ENCODE measurements at regions not wholly inside any gene's neighbourhood (a gene's known extent, or its start where the extent isn't known, plus 50 kb on each side); places are given as distances from the start of the nearest gene placed in this dataset.
"Not testable (repeated sequence)": the region's sequence is repeated elsewhere in the genome, so short reads cannot be mapped to it uniquely, and the experiment has no call there.

GRCh38 chr11:122604621-122605020, 50.9 kb upstream of the UBASH3B start:
- Histone ChIP-seq H3K27ac (ENCODE audit: low read depth, low read length) (no peak overlapping the region), H3K4me1 (ENCODE audit: control insufficient read depth, insufficient read depth, low read length) (no peaks in the 10 kb centered on the region), H3K9ac (ENCODE audit: low read length) (no peak overlapping the region), H3K4me3 (ENCODE audit: low read length) (no peak overlapping the region), H3K36me3 (ENCODE audit: control insufficient read depth, insufficient read depth, low read length) (no peaks in the 10 kb centered on the region), H3K27me3 (ENCODE audit: control insufficient read depth, insufficient read depth, low read length) (no peaks in the 10 kb centered on the region)

GRCh38 chr11:122601141-122602125, 54.1 kb upstream of the UBASH3B start:
- H3K4me1 ChIP-seq (ENCODE audit: control insufficient read depth, insufficient read depth, low read length): no peaks in the 10 kb centered on the region
- no peak overlapping the region for H3K27ac ChIP-seq (ENCODE audit: low read depth, low read length)
- H3K4me3 ChIP-seq (ENCODE audit: low read length): no peak overlapping the region
- no peak overlapping the region for H3K9ac ChIP-seq (ENCODE audit: low read length)
- no peaks in the 10 kb centered on the region for H3K36me3 ChIP-seq (ENCODE audit: control insufficient read depth, insufficient read depth, low read length)
- no peaks in the 10 kb centered on the region for H3K27me3 ChIP-seq (ENCODE audit: control insufficient read depth, insufficient read depth, low read length)

- H3K4me3 ChIP-seq (ENCODE audit: low read length): no peak overlapping the region
- H3K27ac ChIP-seq (ENCODE audit: low read depth, low read length): no peak overlapping the region
- H3K36me3 ChIP-seq (ENCODE audit: control insufficient read depth, insufficient read depth, low read length): no peaks in the 10 kb centered on the region
- H3K9ac ChIP-seq (ENCODE audit: low read length): no peak overlapping the region
- no peaks in the 10 kb centered on the region for H3K4me1 ChIP-seq (ENCODE audit: control insufficient read depth, insufficient read depth, low read length)
- H3K27me3 ChIP-seq (ENCODE audit: control insufficient read depth, insufficient read depth, low read length): no peaks in the 10 kb centered on the region
These were observed 55.2 kb upstream of the UBASH3B start for GRCh38 chr11:122600290-122600689.

- Histone ChIP-seq H3K4me1 (ENCODE audit: control insufficient read depth, insufficient read depth, low read length) (no peaks in the 10 kb centered on the region), H3K27me3 (ENCODE audit: control insufficient read depth, insufficient read depth, low read length) (no peaks in the 10 kb centered on the region), H3K27ac (ENCODE audit: low read depth, low read length) (no peak overlapping the region), H3K4me3 (ENCODE audit: low read length) (no peak overlapping the region), H3K9ac (ENCODE audit: low read length) (no peak overlapping the region), H3K36me3 (ENCODE audit: control insufficient read depth, insufficient read depth, low read length) (no peaks in the 10 kb centered on the region)
These were observed 56.1 kb upstream of the UBASH3B start for GRCh38 chr11:122599434-122599833.

- no peak overlapping the region for H3K4me3 ChIP-seq (ENCODE audit: low read length)
- no peaks in the 10 kb centered on the region for H3K36me3 ChIP-seq (ENCODE audit: control insufficient read depth, insufficient read depth, low read length)
- H3K27me3 ChIP-seq (ENCODE audit: control insufficient read depth, insufficient read depth, low read length): no peaks in the 10 kb centered on the region
- H3K27ac ChIP-seq (ENCODE audit: low read depth, low read length): no peak overlapping the region
- H3K4me1 ChIP-seq (ENCODE audit: control insufficient read depth, insufficient read depth, low read length): no peaks in the 10 kb centered on the region
- H3K9ac ChIP-seq (ENCODE audit: low read length): no peak overlapping the region
These were observed 56.6 kb upstream of the UBASH3B start for GRCh38 chr11:122598971-122599370.

GRCh38 chr11:122597511-122597910, 58.0 kb upstream of the UBASH3B start:
- H3K4me1 ChIP-seq (ENCODE audit: control insufficient read depth, insufficient read depth, low read length): no peaks in the 10 kb centered on the region
- H3K9ac ChIP-seq (ENCODE audit: low read length): no peak overlapping the region
- H3K27me3 ChIP-seq (ENCODE audit: control insufficient read depth, insufficient read depth, low read length): no peaks in the 10 kb centered on the region
- H3K4me3 ChIP-seq (ENCODE audit: low read length): no peak overlapping the region
- H3K36me3 ChIP-seq (ENCODE audit: control insufficient read depth, insufficient read depth, low read length): no peaks in the 10 kb centered on the region
- H3K27ac ChIP-seq (ENCODE audit: low read depth, low read length): no peak overlapping the region

GRCh38 chr11:122594986-122595645, 60.4 kb upstream of the UBASH3B start:
- H3K27ac ChIP-seq (ENCODE audit: low read depth, low read length): no peak overlapping the region
- H3K36me3 ChIP-seq (ENCODE audit: control insufficient read depth, insufficient read depth, low read length): no peaks in the 10 kb centered on the region
- H3K9ac ChIP-seq (ENCODE audit: low read length): no peak overlapping the region
- no peaks in the 10 kb centered on the region for H3K27me3 ChIP-seq (ENCODE audit: control insufficient read depth, insufficient read depth, low read length)
- no peaks in the 10 kb centered on the region for H3K4me1 ChIP-seq (ENCODE audit: control insufficient read depth, insufficient read depth, low read length)
- no peak overlapping the region for H3K4me3 ChIP-seq (ENCODE audit: low read length)

GRCh38 chr11:122593473-122594420, 61.8 kb upstream of the UBASH3B start:
- Histone ChIP-seq H3K27ac (ENCODE audit: low read depth, low read length) (no peak overlapping the region), H3K9ac (ENCODE audit: low read length) (no peak overlapping the region), H3K27me3 (ENCODE audit: control insufficient read depth, insufficient read depth, low read length) (no peaks in the 10 kb centered on the region), H3K36me3 (ENCODE audit: control insufficient read depth, insufficient read depth, low read length) (no peaks in the 10 kb centered on the region), H3K4me1 (ENCODE audit: control insufficient read depth, insufficient read depth, low read length) (no peaks in the 10 kb centered on the region), H3K4me3 (ENCODE audit: low read length) (no peak overlapping the region)

GRCh38 chr11:122592641-122593040, 62.9 kb upstream of the UBASH3B start:
- no peak overlapping the region for H3K9ac ChIP-seq (ENCODE audit: low read length)
- no peaks in the 10 kb centered on the region for H3K36me3 ChIP-seq (ENCODE audit: control insufficient read depth, insufficient read depth, low read length)
- H3K4me3 ChIP-seq (ENCODE audit: low read length): no peak overlapping the region
- H3K27me3 ChIP-seq (ENCODE audit: control insufficient read depth, insufficient read depth, low read length): no peaks in the 10 kb centered on the region
- no peaks in the 10 kb centered on the region for H3K4me1 ChIP-seq (ENCODE audit: control insufficient read depth, insufficient read depth, low read length)
- no peak overlapping the region for H3K27ac ChIP-seq (ENCODE audit: low read depth, low read length)

- Histone ChIP-seq H3K27ac (ENCODE audit: low read depth, low read length) (no peak overlapping the region), H3K4me3 (ENCODE audit: low read length) (no peak overlapping the region), H3K4me1 (ENCODE audit: control insufficient read depth, insufficient read depth, low read length) (no peaks in the 10 kb centered on the region), H3K27me3 (ENCODE audit: control insufficient read depth, insufficient read depth, low read length) (no peaks in the 10 kb centered on the region), H3K9ac (ENCODE audit: low read length) (no peak overlapping the region), H3K36me3 (ENCODE audit: control insufficient read depth, insufficient read depth, low read length) (no peaks in the 10 kb centered on the region)
These were observed 70.9 kb upstream of the UBASH3B start for GRCh38 chr11:122584670-122585069.

- H3K36me3 ChIP-seq (ENCODE audit: control insufficient read depth, insufficient read depth, low read length); H3K9ac ChIP-seq (ENCODE audit: low read length); H3K4me3 ChIP-seq (ENCODE audit: low read length); H3K27ac ChIP-seq (ENCODE audit: low read depth, low read length); H3K27me3 ChIP-seq (ENCODE audit: control insufficient read depth, insufficient read depth, low read length); H3K4me1 ChIP-seq (ENCODE audit: control insufficient read depth, insufficient read depth, low read length): not testable (repeated sequence)
These were observed 75.5 kb upstream of the UBASH3B start for GRCh38 chr11:122580071-122580470.

All from rectal smooth muscle tissue (tissue), 1 donor.